Thoracic aorta (tissue), 2 donors: ENCODE measurements at regions not wholly inside any gene's neighbourhood (a gene's known extent, or its start where the extent isn't known, plus 50 kb on each side); places are given as distances from the start of the nearest gene placed in this dataset.
A peak's percentile ranks its signal among the peaks of the same experiment; 100 is the strongest.
"Not testable (repeated sequence)": the region's sequence is repeated elsewhere in the genome, so short reads cannot be mapped to it uniquely, and the experiment has no call there.

ENCODE experiments used
- ATAC-seq: fragments of 150-250 bp; one replicate; pipeline ENCODE4 v1.8.0; 2017; ENCODE audit warnings: low read depth; ENCODE audit not compliant: insufficient number of reproducible peaks, low FRiP score
- DNase-seq: peaks from one replicate; pipeline ENCODE4 v3.0.0-alpha.2; 2020; ENCODE audit warnings: low spot score
- H3K27ac ChIP-seq, 2 donors: fragments of 200-600 bp; sonication (generic); 1 replicate in 1 of 2; 2 replicates in 1 of 2; pipeline ENCODE4 v1.5.1; 2016; ENCODE audit warnings: mild to moderate bottlenecking in 2 of 2, moderate library complexity in 2 of 2
- H3K27me3 ChIP-seq: fragments of 200-600 bp; sonication (generic); replicated peaks from 2 replicates; pipeline ENCODE4 v1.6.0; 2016; ENCODE audit warnings: mild to moderate bottlenecking; ENCODE audit not compliant: insufficient read depth
- H3K36me3 ChIP-seq: fragments of 200-600 bp; sonication (generic); one replicate; pipeline ENCODE4 v1.5.1; 2016
- H3K4me1 ChIP-seq, 2 donors: fragments of 200-600 bp; sonication (generic); 1 replicate in 1 of 2; 2 replicates in 1 of 2; pipeline versions ENCODE4 v1.5.1 to v1.6.0; 2016; ENCODE audit warnings: low read depth in 2 of 2, mild to moderate bottlenecking in 1 of 2; ENCODE audit not compliant: control insufficient read depth in 1 of 2
- H3K4me3 ChIP-seq: fragments of 200-600 bp; sonication (generic); 2 replicates; pipeline ENCODE4 v1.5.1; 2016; ENCODE audit warnings: mild to moderate bottlenecking
- H3K9me3 ChIP-seq: fragments of 200-600 bp; sonication (generic); 2 replicates; pipeline ENCODE4 v1.5.1; 2016
- CTCF ChIP-seq: fragments of 200-600 bp; sonication (generic); IDR thresholded peaks from one replicate; pipeline ENCODE4 v1.5.1; 2019; ENCODE audit warnings: antibody characterized with exemption

DNA sequence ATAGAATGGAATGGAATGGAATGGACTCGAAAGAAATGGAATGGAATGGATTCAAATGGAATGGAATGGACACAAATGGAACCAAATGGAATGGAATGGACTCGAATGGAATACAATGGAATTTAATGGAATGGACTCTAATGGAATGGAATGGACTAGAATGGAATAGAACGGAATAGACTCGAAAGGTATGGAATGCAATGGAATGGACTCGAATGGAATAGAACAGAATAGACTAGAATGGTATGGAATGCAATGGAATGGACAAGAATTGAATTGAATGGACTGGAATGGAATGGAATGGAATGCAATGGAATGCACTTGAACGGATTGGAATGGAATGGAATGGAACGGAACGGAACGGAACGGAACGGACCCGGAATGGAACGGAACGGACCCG, 101.7 kb upstream of the FBXO28 start:
- H3K4me3 ChIP-seq, DNase-seq, H3K27ac ChIP-seq, H3K4me1 ChIP-seq, H3K27me3 ChIP-seq, H3K36me3 ChIP-seq, ATAC-seq, H3K9me3 ChIP-seq: not testable (repeated sequence)

- not testable (repeated sequence) for H3K4me1 ChIP-seq, DNase-seq, H3K4me3 ChIP-seq, H3K27ac ChIP-seq, ATAC-seq, H3K36me3 ChIP-seq, H3K27me3 ChIP-seq, H3K9me3 ChIP-seq
Measured at GRCh38 chr1:224011751-224012150, 102.2 kb upstream of the FBXO28 start.

GRCh38 chr1:224011153-224011552, 102.8 kb upstream of the FBXO28 start:
- DNase-seq, H3K27me3 ChIP-seq, H3K4me1 ChIP-seq, H3K9me3 ChIP-seq, H3K36me3 ChIP-seq, ATAC-seq, H3K27ac ChIP-seq, H3K4me3 ChIP-seq: not testable (repeated sequence)

- H3K36me3 ChIP-seq: peaks cover 13% of the 10 kb centered on the region
- not testable (repeated sequence) for H3K4me1 ChIP-seq, DNase-seq, H3K27ac ChIP-seq, H3K4me3 ChIP-seq, ATAC-seq, H3K9me3 ChIP-seq, H3K27me3 ChIP-seq
Measured at GRCh38 chr1:224005973-224006372, 107.9 kb upstream of the FBXO28 start.

DNA sequence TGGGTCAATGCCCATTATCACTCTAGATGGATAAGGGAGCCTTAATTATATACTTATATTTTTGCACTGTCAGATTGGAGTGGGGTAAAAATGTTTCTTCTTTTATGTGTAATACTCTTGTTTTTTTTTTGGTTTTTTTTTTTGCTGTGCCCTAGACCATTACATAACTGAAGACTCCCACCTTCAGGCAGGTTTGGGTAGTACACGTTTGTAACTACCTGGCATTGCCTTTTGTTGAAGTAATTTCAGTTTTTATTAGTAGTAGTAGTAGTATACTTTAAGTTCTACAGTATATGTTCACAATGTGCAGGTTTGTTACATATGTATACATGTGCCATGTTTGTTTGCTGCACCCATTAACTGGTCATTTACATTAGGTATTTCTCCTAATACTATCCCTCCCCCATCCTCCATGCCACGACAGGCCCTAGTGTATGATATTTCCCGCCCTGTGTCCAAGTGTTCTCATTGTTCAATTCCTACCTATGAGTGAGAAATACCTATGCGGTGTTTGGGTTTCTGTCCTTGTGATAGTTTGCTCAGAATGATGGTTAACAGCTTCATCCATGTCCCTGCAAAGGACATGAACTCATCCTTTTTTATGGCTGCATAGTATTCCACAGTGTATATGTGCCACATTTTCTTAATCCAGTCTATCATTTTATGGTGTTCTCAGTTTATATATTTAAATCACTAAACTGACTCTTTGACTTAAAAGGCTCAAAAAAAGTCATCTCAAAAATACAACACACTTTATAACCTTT, 109.2 kb upstream of the FBXO28 start:
- not testable (repeated sequence) for ATAC-seq, H3K9me3 ChIP-seq, H3K27ac ChIP-seq, DNase-seq, H3K27me3 ChIP-seq, H3K4me3 ChIP-seq, H3K4me1 ChIP-seq
- TF ChIP-seq CTCF: peak; percentile 20
- peaks cover 13% of the 10 kb centered on the region for H3K36me3 ChIP-seq

- H3K9me3 ChIP-seq, ATAC-seq, H3K27me3 ChIP-seq, DNase-seq, H3K27ac ChIP-seq, H3K4me1 ChIP-seq, H3K4me3 ChIP-seq: not testable (repeated sequence)
- H3K36me3 ChIP-seq: peaks cover 12% of the 10 kb centered on the region
Measured at GRCh38 chr1:224003896-224004295, 110.0 kb upstream of the FBXO28 start.

GRCh38 chr1:224001757-224002156, 112.2 kb upstream of the FBXO28 start:
- not testable (repeated sequence) for H3K9me3 ChIP-seq, ATAC-seq, DNase-seq, H3K27me3 ChIP-seq, H3K27ac ChIP-seq, H3K4me3 ChIP-seq, H3K36me3 ChIP-seq
- H3K4me1 ChIP-seq: peaks cover 8 to 14% of the 10 kb centered on the region in 2 donors

DNA sequence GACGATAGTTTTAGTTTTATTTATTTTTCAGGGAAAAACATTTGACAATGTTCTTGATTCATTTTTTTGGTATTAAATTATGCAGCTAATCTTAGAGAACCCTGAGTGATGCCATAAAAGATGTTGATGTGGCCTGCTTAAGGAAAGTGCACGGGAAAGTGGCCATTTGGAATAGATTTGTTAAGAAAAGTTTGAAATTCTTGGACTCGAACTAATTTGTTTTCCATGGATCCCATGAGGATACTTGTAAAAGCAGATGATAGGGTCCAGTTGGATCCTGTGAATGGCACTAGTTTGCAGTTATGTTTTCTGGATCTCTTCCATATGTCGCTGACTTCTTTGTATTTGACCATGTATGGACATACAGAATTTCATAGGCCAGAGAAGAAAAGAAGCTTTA, 114.2 kb upstream of the FBXO28 start:
- not testable (repeated sequence) for DNase-seq, H3K9me3 ChIP-seq, H3K27me3 ChIP-seq, H3K4me3 ChIP-seq, H3K36me3 ChIP-seq
- peaks cover 8 to 14% of the 10 kb centered on the region in 2 donors for H3K4me1 ChIP-seq
- ATAC-seq: peak; percentile 91
- H3K27ac ChIP-seq: peak overlapping the region; percentile 44 to 68

DNA sequence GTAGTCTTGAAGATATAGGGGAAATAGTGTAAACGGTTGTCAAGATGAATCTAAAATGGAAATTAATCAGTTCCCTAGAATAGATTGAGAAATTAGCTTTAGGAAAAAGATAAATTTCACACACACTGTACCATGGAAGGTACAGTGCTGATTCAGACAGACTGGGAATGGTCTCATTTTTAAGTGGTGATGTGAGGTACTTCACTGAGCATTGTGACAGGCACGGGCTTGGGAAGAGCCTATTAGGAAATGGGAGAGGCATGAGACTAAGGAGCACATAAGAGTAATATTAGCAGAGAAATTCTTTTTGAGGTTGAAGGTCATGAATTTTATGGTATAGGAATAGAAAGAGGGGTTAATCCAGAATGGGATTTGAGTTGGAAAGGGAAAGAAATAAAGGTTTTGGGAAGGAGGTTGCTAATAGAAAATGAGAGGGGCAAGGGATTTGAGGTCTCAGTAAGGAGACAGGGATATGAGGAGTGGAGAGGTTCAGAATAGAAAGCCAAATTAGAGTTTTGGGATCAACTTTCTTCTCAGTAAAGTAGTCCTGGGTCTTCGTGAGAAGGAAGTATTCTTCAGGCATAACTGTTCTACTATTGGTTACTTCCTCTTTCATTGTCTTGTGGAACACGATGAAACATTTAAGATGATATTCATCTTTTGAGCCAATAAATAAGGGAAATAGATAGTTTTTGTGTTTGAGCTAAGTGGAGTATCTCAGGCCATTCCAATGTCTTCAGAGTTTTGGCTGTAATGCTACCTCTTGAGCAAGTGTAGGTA, 115.0 kb upstream of the FBXO28 start:
- ATAC-seq: peak; percentile 43
- not testable (repeated sequence) for H3K9me3 ChIP-seq, H3K36me3 ChIP-seq, H3K27me3 ChIP-seq, DNase-seq
- Histone ChIP-seq H3K4me3 (peak overlapping the region; percentile 31), H3K27ac (peak overlapping the region; percentile 44 to 65), H3K4me1 (peaks cover 8 to 14% of the 10 kb centered on the region in 2 donors)

- ATAC-seq, H3K9me3 ChIP-seq, H3K4me3 ChIP-seq, H3K27me3 ChIP-seq, H3K27ac ChIP-seq, H3K36me3 ChIP-seq, DNase-seq: not testable (repeated sequence)
- peaks cover 8 to 14% of the 10 kb centered on the region in 2 donors for H3K4me1 ChIP-seq
Measured at GRCh38 chr1:223996376-223996775, 117.5 kb upstream of the FBXO28 start.

DNA sequence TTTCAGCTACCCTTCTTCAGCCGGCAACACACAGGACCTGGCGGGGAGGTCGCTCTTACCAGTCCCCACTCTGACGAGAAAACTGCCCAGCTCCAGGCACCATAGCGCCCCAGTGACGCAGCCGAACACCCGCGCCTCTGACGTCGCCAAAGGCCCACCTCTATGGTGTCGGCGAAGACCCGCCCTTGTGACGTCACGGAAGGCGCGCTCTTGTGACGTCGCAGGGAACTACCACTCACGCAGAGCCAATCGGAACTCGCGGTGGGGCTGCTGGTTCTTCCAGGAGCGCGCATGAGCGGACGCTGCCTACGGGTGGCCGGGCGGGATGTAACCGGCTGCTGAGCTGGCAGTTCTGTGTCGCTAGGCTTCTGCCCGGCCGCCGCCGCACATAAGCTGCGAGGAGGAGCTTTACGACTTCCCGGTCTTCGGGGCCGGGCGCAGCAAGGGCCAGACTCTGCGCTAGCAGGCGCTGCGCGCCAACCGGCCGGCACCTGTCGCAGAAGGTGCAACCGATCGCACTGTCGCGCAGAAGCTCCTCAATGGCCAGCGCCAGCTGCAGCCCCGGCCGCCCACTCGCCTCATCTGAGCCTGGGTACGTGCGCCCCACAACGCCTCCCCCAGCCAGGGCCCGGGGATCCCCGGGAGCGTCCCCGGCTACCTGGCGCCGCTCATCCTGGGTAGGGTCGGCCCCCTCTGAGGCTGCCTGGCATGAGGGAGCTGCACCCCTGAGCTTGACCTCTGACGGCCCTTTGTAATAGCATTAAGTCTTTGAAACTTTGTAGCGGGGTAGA, 121.3 kb upstream of the FBXO28 start:
- H3K27me3 ChIP-seq, H3K4me1 ChIP-seq, H3K9me3 ChIP-seq, H3K36me3 ChIP-seq: not testable (repeated sequence)
- peak; percentile 100 for ATAC-seq
- peak; percentile 99 for DNase-seq
- peak overlapping the region; percentile 99 for H3K4me3 ChIP-seq
- peak overlapping the region; percentile 93 to 96 for H3K27ac ChIP-seq
